ENCODE measurements at regions not wholly inside any gene's neighbourhood (a gene's known extent, or its start where the extent isn't known, plus 50 kb on each side); places are given as distances from the start of the nearest gene placed in this dataset.

GRCh38 chrX:96176921-96177320 lies 507.7 kb upstream of the DIAPH2 start:
- no peak for TF ChIP-seq CTCF (IDR thresholded peaks at IDR 0.05 in 8 of 11, conservative IDR thresholded peaks at IDR 0.05 in 3 of 11)
- no peak for TF ChIP-seq POLR2A (IDR thresholded peaks at IDR 0.05)

Data from spleen (tissue), 7 donors.